HEK293 (cell line): ENCODE measurements at regions not wholly inside any gene's neighbourhood (a gene's known extent, or its start where the extent isn't known, plus 50 kb on each side); places are given as distances from the start of the nearest gene placed in this dataset.

Source experiments
- CTCF ChIA-PET: fragments of 350-600 bp; formaldehyde crosslinking; extraction: SDS; loops from one replicate; lab custom pipeline; 2021; ENCODE audit warnings: antibody characterized with exemption; lab: Yijun Ruan, JAX
- POLR2A ChIA-PET: fragments of 300-600 bp; formaldehyde crosslinking; extraction: SDS; loops from one replicate; lab custom pipeline; 2020; ENCODE audit warnings: antibody characterized with exemption, inconsistent platforms; lab: Yijun Ruan, JAX
- H3K27ac ChIP-seq: fragments of 200-500 bp; sonication (Bioruptor generic); 2 replicates; pipeline ENCODE4 v1.5.1; 2014; ENCODE audit warnings: low read depth, low read length, control low read depth, inconsistent platforms; ENCODE audit errors: extremely low read depth
- H3K36me3 ChIP-seq, 2 experiments: fragments of 200-500 bp in 1 of 2; sonication (Bioruptor generic) in 1 of 2; 1 replicate in 1 of 2; 2 replicates in 1 of 2; pipeline ENCODE4 v1.5.1; 2014 to 2017; ENCODE audit warnings: inconsistent platforms in 2 of 2, low read length in 2 of 2; ENCODE audit not compliant: control insufficient read depth in 2 of 2, insufficient read depth in 1 of 2
- H3K4me1 ChIP-seq: fragments of 200-500 bp; sonication (Bioruptor generic); 2 replicates; pipeline ENCODE4 v1.5.1; 2014; ENCODE audit warnings: mild to moderate bottlenecking, low read length, inconsistent platforms; ENCODE audit not compliant: control insufficient read depth, insufficient read depth
- H3K4me3 ChIP-seq: 2 replicates; pipeline ENCODE4 v1.5.1; 2011; ENCODE audit warnings: low read depth, mild to moderate bottlenecking, control low read depth, low read length, moderate library complexity
- H3K9me3 ChIP-seq: fragments of 200-500 bp; sonication (Bioruptor generic); 2 replicates; pipeline ENCODE4 v1.5.1; 2014; ENCODE audit warnings: low read depth, low read length, inconsistent platforms; ENCODE audit not compliant: control insufficient read depth, insufficient read depth
- KLF16 ChIP-seq: fragments of 450-650 bp; formaldehyde crosslinking; IDR thresholded peaks from 2 replicates; pipeline ENCODE4 v1.5.1; 2017; ENCODE audit warnings: missing biosample characterization, missing genetic modification characterization
- KLF7 ChIP-seq: fragments of 450-650 bp; formaldehyde crosslinking; IDR thresholded peaks from 2 replicates; pipeline ENCODE4 v1.5.1; 2016; ENCODE audit warnings: missing biosample characterization, missing genetic modification characterization, borderline replicate concordance
- MYNN ChIP-seq: fragments of 450-650 bp; formaldehyde crosslinking; IDR thresholded peaks from 2 replicates; pipeline ENCODE4 v1.5.1; 2016; ENCODE audit warnings: missing biosample characterization, missing genetic modification characterization, borderline replicate concordance
- OVOL3 ChIP-seq: fragments of 450-650 bp; formaldehyde crosslinking; IDR thresholded peaks from 2 replicates; pipeline ENCODE4 v1.5.1; 2016; ENCODE audit warnings: missing biosample characterization, missing genetic modification characterization
- SALL2 ChIP-seq: fragments of 450-650 bp; formaldehyde crosslinking; IDR thresholded peaks from 2 replicates; pipeline ENCODE4 v1.5.0; 2017; ENCODE audit warnings: missing biosample characterization, mild to moderate bottlenecking, missing genetic modification characterization, borderline replicate concordance
- SP3 ChIP-seq: fragments of 450-650 bp; formaldehyde crosslinking; IDR thresholded peaks from 2 replicates; pipeline ENCODE4 v1.5.1; 2016; ENCODE audit warnings: missing biosample characterization, missing genetic modification characterization
- ZFP69B ChIP-seq: fragments of 450-650 bp; formaldehyde crosslinking; IDR thresholded peaks from 2 replicates; pipeline ENCODE4 v1.5.1; 2016; ENCODE audit warnings: missing biosample characterization, missing genetic modification characterization
- ZNF133 ChIP-seq: fragments of 450-650 bp; formaldehyde crosslinking; IDR thresholded peaks from 2 replicates; pipeline ENCODE4 v1.5.1; 2016; ENCODE audit warnings: missing biosample characterization, missing genetic modification characterization
- ZNF16 ChIP-seq: fragments of 450-650 bp; formaldehyde crosslinking; IDR thresholded peaks from 2 replicates; pipeline ENCODE4 v1.5.1; 2016; ENCODE audit warnings: low read depth, missing biosample characterization, missing genetic modification characterization
- ZNF175 ChIP-seq: fragments of 450-650 bp; formaldehyde crosslinking; IDR thresholded peaks from 2 replicates; pipeline ENCODE4 v1.5.1; 2016; ENCODE audit warnings: missing biosample characterization, missing genetic modification characterization
- ZNF184 ChIP-seq: fragments of 450-650 bp; IDR thresholded peaks from 2 replicates; pipeline ENCODE4 v1.5.1; 2018; ENCODE audit warnings: missing biosample characterization, mild to moderate bottlenecking, missing genetic modification characterization
- ZNF23 ChIP-seq: fragments of 450-650 bp; formaldehyde crosslinking; IDR thresholded peaks from 2 replicates; pipeline ENCODE4 v1.5.1; 2016; ENCODE audit warnings: missing biosample characterization, missing genetic modification characterization, borderline replicate concordance
- ZNF24 ChIP-seq: fragments of 450-650 bp; formaldehyde crosslinking; IDR thresholded peaks from 2 replicates; pipeline ENCODE4 v1.5.1; 2016; ENCODE audit warnings: missing biosample characterization, missing genetic modification characterization
- ZNF26 ChIP-seq: fragments of 450-650 bp; formaldehyde crosslinking; IDR thresholded peaks from 2 replicates; pipeline ENCODE4 v1.5.1; 2016; ENCODE audit warnings: missing biosample characterization, missing genetic modification characterization
- ZNF311 ChIP-seq: fragments of 450-650 bp; formaldehyde crosslinking; IDR thresholded peaks from 2 replicates; pipeline ENCODE4 v1.5.1; 2017; ENCODE audit warnings: missing biosample characterization, missing genetic modification characterization, borderline replicate concordance
- ZNF335 ChIP-seq: fragments of 450-650 bp; formaldehyde crosslinking; conservative IDR thresholded peaks from 2 replicates; pipeline ENCODE4 v1.5.1; 2016; ENCODE audit warnings: missing biosample characterization, missing genetic modification characterization
- ZNF366 ChIP-seq: fragments of 450-650 bp; formaldehyde crosslinking; conservative IDR thresholded peaks from 2 replicates; pipeline ENCODE4 v1.5.1; 2016; ENCODE audit warnings: missing biosample characterization, missing genetic modification characterization
- ZNF423 ChIP-seq: fragments of 450-650 bp; formaldehyde crosslinking; IDR thresholded peaks from 2 replicates; pipeline ENCODE4 v1.5.1; 2016; ENCODE audit warnings: missing biosample characterization, missing genetic modification characterization
- ZNF48 ChIP-seq: fragments of 450-650 bp; formaldehyde crosslinking; IDR thresholded peaks from 2 replicates; pipeline ENCODE4 v1.5.1; 2016; ENCODE audit warnings: missing biosample characterization, missing genetic modification characterization
- ZNF549 ChIP-seq: fragments of 450-650 bp; IDR thresholded peaks from 2 replicates; pipeline ENCODE4 v1.5.1; 2018; ENCODE audit warnings: missing biosample characterization, missing genetic modification characterization, mild to moderate bottlenecking, inconsistent platforms, moderate library complexity
- ZNF571 ChIP-seq: fragments of 450-650 bp; formaldehyde crosslinking; IDR thresholded peaks from 2 replicates; pipeline ENCODE4 v1.5.0; 2017; ENCODE audit warnings: missing biosample characterization, missing genetic modification characterization
- ZNF645 ChIP-seq: fragments of 450-650 bp; formaldehyde crosslinking; IDR thresholded peaks from 2 replicates; pipeline ENCODE4; 2016; ENCODE audit warnings: missing biosample characterization, missing genetic modification characterization
- ZNF670 ChIP-seq: fragments of 450-650 bp; formaldehyde crosslinking; IDR thresholded peaks from 2 replicates; pipeline ENCODE4 v1.5.1; 2016; ENCODE audit warnings: missing biosample characterization, missing genetic modification characterization, low read depth
- ZNF76 ChIP-seq: fragments of 450-650 bp; formaldehyde crosslinking; IDR thresholded peaks from 2 replicates; pipeline ENCODE4; 2016; ENCODE audit warnings: low read depth, missing biosample characterization, missing genetic modification characterization, borderline replicate concordance
- ZNF792 ChIP-seq: fragments of 450-650 bp; formaldehyde crosslinking; IDR thresholded peaks from 2 replicates; pipeline ENCODE4 v1.5.1; 2016; ENCODE audit warnings: missing biosample characterization, missing genetic modification characterization
- ZNF843 ChIP-seq: fragments of 450-650 bp; formaldehyde crosslinking; IDR thresholded peaks from 2 replicates; pipeline ENCODE4 v1.5.1; 2016; ENCODE audit warnings: missing biosample characterization, missing genetic modification characterization

GRCh38 chr11:122441666-122442035 lies 213.9 kb upstream of the UBASH3B start (continued):
- TF ChIP-seq ZNF571 (tag by site-specific recombination) (no peak), ZNF792 (tag by site-specific recombination) (no peak), ZNF16 (no peak), ZNF184 (tag by site-specific recombination) (no peak), ZNF311 (tag by site-specific recombination) (no peak), OVOL3 (tag by site-specific recombination) (no peak), ZNF366 (tag by site-specific recombination) (no peak)
- TF ChIP-seq, all 188 proteins: peak for 0

- H3K9me3 ChIP-seq = no peaks in the 10 kb centered on the region
- H3K27ac ChIP-seq = no peak overlapping the region
- H3K4me1 ChIP-seq = peaks cover 3% of the 10 kb centered on the region; the same call in 1 of the 2 replicates
- ChIA-PET POLR2A (no interaction called here), CTCF (no interaction called here)
- TF ChIP-seq SALL2 (tag by site-specific recombination) (no peak), SP3 (tag by site-specific recombination) (peak; percentile 28; the same call in 1 of the 2 replicates), KLF16 (tag by site-specific recombination) (no peak)
- TF ChIP-seq, all 188 proteins: peak for 1
- peak overlapping the region; percentile 39 for H3K4me3 ChIP-seq
- H3K36me3 ChIP-seq = no peaks in the 10 kb centered on the region
These were observed 214.5 kb upstream of the UBASH3B start for GRCh38 chr11:122440811-122441665.

GRCh38 chr11:122439866-122440810 lies 215.4 kb upstream of the UBASH3B start:
- H3K36me3 ChIP-seq = no peaks in the 10 kb centered on the region
- POLR2A ChIA-PET = no interaction called here
- no peak overlapping the region; the same call in 1 of the 2 replicates for H3K27ac ChIP-seq
- peaks cover 3% of the 10 kb centered on the region; the same call in 1 of the 2 replicates for H3K4me1 ChIP-seq
- TF ChIP-seq ZNF23 (tag by site-specific recombination) = no peak
- peak; percentile 84 for TF ChIP-seq MYNN (tag by site-specific recombination)
- peak overlapping the region; percentile 39 for H3K4me3 ChIP-seq
- CTCF ChIA-PET = no interaction called here
- no peaks in the 10 kb centered on the region for H3K9me3 ChIP-seq

- Histone ChIP-seq H3K36me3 (no peaks in the 10 kb centered on the region), H3K9me3 (no peaks in the 10 kb centered on the region), H3K4me3 (no peak overlapping the region), H3K4me1 (no peaks in the 10 kb centered on the region), H3K27ac (no peak overlapping the region)
- ChIA-PET CTCF (no interaction called here), POLR2A (no interaction called here)
- TF ChIP-seq SALL2 (tag by site-specific recombination) (no peak), ZFP69B (tag by site-specific recombination) (no peak), ZNF366 (tag by site-specific recombination) (no peak), ZNF843 (tag by site-specific recombination) (no peak), ZNF24 (tag by site-specific recombination) (no peak), ZNF133 (tag by site-specific recombination) (no peak), KLF7 (tag by site-specific recombination) (no peak), ZNF645 (tag by site-specific recombination) (no peak), ZNF48 (no peak), ZNF175 (tag by site-specific recombination) (no peak), ZNF26 (no peak), ZNF549 (tag by site-specific recombination) (no peak), ZNF670 (tag by site-specific recombination) (no peak), ZNF76 (tag by site-specific recombination) (no peak), ZNF423 (tag by site-specific recombination) (no peak), ZNF335 (tag by site-specific recombination) (no peak)
These were observed 219.3 kb upstream of the UBASH3B start for GRCh38 chr11:122436188-122436555.
